Neural progenitor cell (in vitro differentiated cells): ENCODE measurements at regions not wholly inside any gene's neighbourhood (a gene's known extent, or its start where the extent isn't known, plus 50 kb on each side); places are given as distances from the start of the nearest gene placed in this dataset.

ENCODE experiments used
- DNase-seq: peaks from one replicate; pipeline ENCODE4 v3.0.0-alpha.2; 2016; ENCODE audit warnings: low spot score
- H2AFZ ChIP-seq: fragments of 200-600 bp; sonication (generic); replicated peaks from 2 replicates; pipeline ENCODE4 v1.6.1; 2016; ENCODE audit warnings: antibody characterized with exemption
- H3F3A ChIP-seq: fragments of 200-600 bp; sonication (generic); 2 replicates; pipeline ENCODE4 v1.6.1; 2016; ENCODE audit warnings: antibody characterized with exemption, low read depth
- H3K27ac ChIP-seq: fragments of 200-600 bp; sonication (generic); 2 replicates; pipeline ENCODE4 v1.5.1; 2016; ENCODE audit warnings: mild to moderate bottlenecking
- H3K27me3 ChIP-seq: fragments of 200-600 bp; sonication (generic); 2 replicates; pipeline ENCODE4 v1.6.1; 2016; ENCODE audit warnings: mild to moderate bottlenecking, moderate library complexity
- H3K36me3 ChIP-seq: fragments of 200-600 bp; sonication (generic); 2 replicates; pipeline ENCODE4 v1.5.1; 2016
- H3K4me1 ChIP-seq: fragments of 200-600 bp; sonication (generic); 2 replicates; pipeline ENCODE4 v1.6.1; 2016; ENCODE audit warnings: mixed run types
- H3K4me2 ChIP-seq: fragments of 200-600 bp; sonication (generic); 2 replicates; pipeline ENCODE4 v1.6.1; 2016
- H3K4me3 ChIP-seq: fragments of 200-600 bp; sonication (generic); 2 replicates; pipeline ENCODE4 v1.5.1; 2016
- H3K79me2 ChIP-seq: fragments of 200-600 bp; sonication (generic); 2 replicates; pipeline ENCODE4 v1.6.1; 2016; ENCODE audit warnings: low read depth
- H3K9ac ChIP-seq: fragments of 200-600 bp; sonication (generic); 2 replicates; pipeline ENCODE4 v1.6.1; 2016
- H3K9me3 ChIP-seq: fragments of 200-600 bp; sonication (generic); 2 replicates; pipeline ENCODE4 v1.5.1; 2016; ENCODE audit warnings: low read depth
- H4K20me1 ChIP-seq: fragments of 200-600 bp; sonication (generic); 2 replicates; pipeline ENCODE4 v1.6.1; 2016; ENCODE audit warnings: low read depth
- H3K27ac Mint-ChIP-seq: 3 replicates; pipeline ENCODE4 v1.8.0; 2021; ENCODE audit warnings: mixed read lengths
- H3K27me3 Mint-ChIP-seq: 2 replicates; pipeline ENCODE4 v1.8.0; 2022; ENCODE audit warnings: low read depth, mild to moderate bottlenecking, inconsistent platforms, moderate library complexity, mixed read lengths; ENCODE audit not compliant: insufficient read depth
- H3K36me3 Mint-ChIP-seq: 3 replicates; pipeline ENCODE4 v1.8.0; 2021; ENCODE audit warnings: mixed read lengths
- H3K4me1 Mint-ChIP-seq: 3 replicates; pipeline ENCODE4 v1.8.0; 2021; ENCODE audit warnings: mixed read lengths
- H3K4me3 Mint-ChIP-seq: 3 replicates; pipeline ENCODE4 v1.8.0; 2021; ENCODE audit warnings: mild to moderate bottlenecking, moderate library complexity, mixed read lengths
- H3K9me3 Mint-ChIP-seq: 3 replicates; pipeline ENCODE4 v1.8.0; 2020; ENCODE audit warnings: mixed read lengths
- CTCF ChIP-seq: fragments of 200-600 bp; sonication (generic); IDR thresholded peaks from 2 replicates; pipeline ENCODE4 v1.5.1; 2017; ENCODE audit warnings: antibody characterized with exemption, mild to moderate bottlenecking
- EZH2 ChIP-seq: fragments of 200-600 bp; sonication (generic); IDR thresholded peaks from 2 replicates; pipeline ENCODE4 v1.6.1; 2017; ENCODE audit warnings: antibody characterized with exemption, mild to moderate bottlenecking, moderate library complexity
- EZH2phosphoT487 ChIP-seq: fragments of 200-600 bp; sonication (generic); IDR thresholded peaks from 2 replicates; pipeline ENCODE4 v1.6.1; 2017; ENCODE audit warnings: antibody characterized with exemption

- Histone ChIP-seq H3K79me2 (no peaks in the 10 kb centered on the region), H2AFZ (no peak overlapping the region), H4K20me1 (no peaks in the 10 kb centered on the region)
Measured at GRCh38 chr17:56098746-56099145, 54.5 kb upstream of the ANKFN1 start.

GRCh38 chr17:56099649-56100048, 53.6 kb upstream of the ANKFN1 start:
- no peaks in the 10 kb centered on the region for H3K36me3 ChIP-seq
- no peak for DNase-seq
- Mint-ChIP-seq H3K27me3 (peaks cover 2% of the 10 kb centered on the region), H3K9me3 (no peaks in the 10 kb centered on the region), H3K4me3 (no peak overlapping the region), H3K27ac (no peak overlapping the region), H3K36me3 (no peaks in the 10 kb centered on the region), H3K4me1 (no peaks in the 10 kb centered on the region)
- no peaks in the 10 kb centered on the region for H3K79me2 ChIP-seq
- H3K9me3 ChIP-seq: no peaks in the 10 kb centered on the region
- no peaks in the 10 kb centered on the region for H3K27me3 ChIP-seq
- H4K20me1 ChIP-seq: no peaks in the 10 kb centered on the region
- H3K4me3 ChIP-seq: no peak overlapping the region
- H3K4me2 ChIP-seq: no peak overlapping the region
- H3F3A ChIP-seq: no peaks in the 10 kb centered on the region
- TF ChIP-seq EZH2phosphoT487 (no peak), EZH2 (no peak), CTCF (no peak)
- H3K27ac ChIP-seq: no peak overlapping the region
- H3K9ac ChIP-seq: no peak overlapping the region
- no peaks in the 10 kb centered on the region for H3K4me1 ChIP-seq
- no peak overlapping the region for H2AFZ ChIP-seq

More at GRCh38 chr17:56098746-56099145, 54.5 kb upstream of the ANKFN1 start:
- Histone ChIP-seq H3K9me3 (no peaks in the 10 kb centered on the region), H3K4me1 (no peaks in the 10 kb centered on the region), H3F3A (no peaks in the 10 kb centered on the region), H3K27ac (no peak overlapping the region), H3K27me3 (no peaks in the 10 kb centered on the region), H3K36me3 (no peaks in the 10 kb centered on the region), H3K4me3 (no peak overlapping the region), H3K9ac (no peak overlapping the region), H3K4me2 (no peak overlapping the region)
- no peaks in the 10 kb centered on the region for H3K36me3 Mint-ChIP-seq
- DNase-seq: no peak
- peaks cover 2% of the 10 kb centered on the region for H3K27me3 Mint-ChIP-seq
- H3K4me1 Mint-ChIP-seq: no peaks in the 10 kb centered on the region
- no peaks in the 10 kb centered on the region for H3K9me3 Mint-ChIP-seq
- no peak overlapping the region for H3K27ac Mint-ChIP-seq
- no peak for TF ChIP-seq CTCF
- TF ChIP-seq EZH2: no peak
- TF ChIP-seq EZH2phosphoT487: no peak
- no peak overlapping the region for H3K4me3 Mint-ChIP-seq
